GM23338 (cell line): ENCODE measurements at regions not wholly inside any gene's neighbourhood (a gene's known extent, or its start where the extent isn't known, plus 50 kb on each side); places are given as distances from the start of the nearest gene placed in this dataset.

Source experiments
- CREB1 ChIP-seq: fragments of 250-450 bp; sonication (Bioruptor Pico); IDR thresholded peaks from 2 replicates; pipeline ENCODE4 v1.5.0; 2020; ENCODE audit warnings: low read depth, mild to moderate bottlenecking, moderate library complexity
- CTCF ChIP-seq, 2 experiments: fragments of 200-600 bp in 1 of 2; sonication (generic) in 1 of 2; conservative IDR thresholded peaks; 2 replicates each; pipeline versions ENCODE4 v1.5.1 to v1.6.1; 2016 to 2017; ENCODE audit warnings: antibody characterized with exemption in 2 of 2, low read depth in 2 of 2, mild to moderate bottlenecking in 2 of 2, moderate library complexity in 1 of 2
- EZH2 ChIP-seq: fragments of 200-600 bp; sonication (generic); IDR thresholded peaks from one replicate; pipeline ENCODE4 v1.8.0; 2017; ENCODE audit warnings: antibody characterized with exemption, mild to moderate bottlenecking, low read depth; ENCODE audit not compliant: unreplicated experiment
- EZH2phosphoT487 ChIP-seq: fragments of 200-600 bp; sonication (generic); IDR thresholded peaks from one replicate; pipeline ENCODE4 v1.8.1; 2018; ENCODE audit warnings: antibody characterized with exemption; ENCODE audit not compliant: unreplicated experiment
- NANOG ChIP-seq: IDR thresholded peaks from 2 replicates; pipeline ENCODE4 v1.6.1; 2016; ENCODE audit warnings: antibody characterized with exemption, borderline replicate concordance
- POLR2AphosphoS5 ChIP-seq: IDR thresholded peaks from 2 replicates; pipeline ENCODE4 v1.6.1; 2016; ENCODE audit warnings: antibody characterized with exemption, low read depth
- REST ChIP-seq: IDR thresholded peaks from one replicate; pipeline ENCODE4 v1.6.1; 2018; ENCODE audit warnings: antibody characterized with exemption; ENCODE audit not compliant: unreplicated experiment
- ZNF331 ChIP-seq: fragments of 250-450 bp; sonication (Bioruptor Pico); IDR thresholded peaks from 2 replicates; pipeline ENCODE4 v1.5.0; 2020; ENCODE audit warnings: low read depth, mild to moderate bottlenecking, moderate library complexity
- TF ChIP-seq, protein P1 (sequence below): IDR thresholded peaks from 2 replicates; pipeline ENCODE4 v1.6.1; 2016; ENCODE audit warnings: antibody characterized with exemption

GRCh38 chr14:38851111-38851510 is 251.9 kb downstream of the SEC23A start:
- TF ChIP-seq CTCF (conservative IDR thresholded peaks at IDR 0.05; ENCODE audit: low read depth in 2 of 2) = no peak
- TF ChIP-seq EZH2phosphoT487 = no peak
- no peak for TF ChIP-seq NANOG
- no peak for TF ChIP-seq EZH2
- no peak for TF ChIP-seq REST
- TF ChIP-seq, protein P1, sequence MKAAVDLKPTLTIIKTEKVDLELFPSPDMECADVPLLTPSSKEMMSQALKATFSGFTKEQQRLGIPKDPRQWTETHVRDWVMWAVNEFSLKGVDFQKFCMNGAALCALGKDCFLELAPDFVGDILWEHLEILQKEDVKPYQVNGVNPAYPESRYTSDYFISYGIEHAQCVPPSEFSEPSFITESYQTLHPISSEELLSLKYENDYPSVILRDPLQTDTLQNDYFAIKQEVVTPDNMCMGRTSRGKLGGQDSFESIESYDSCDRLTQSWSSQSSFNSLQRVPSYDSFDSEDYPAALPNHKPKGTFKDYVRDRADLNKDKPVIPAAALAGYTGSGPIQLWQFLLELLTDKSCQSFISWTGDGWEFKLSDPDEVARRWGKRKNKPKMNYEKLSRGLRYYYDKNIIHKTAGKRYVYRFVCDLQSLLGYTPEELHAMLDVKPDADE = no peak
- TF ChIP-seq POLR2AphosphoS5 = no peak
- no peak for TF ChIP-seq CREB1
- TF ChIP-seq ZNF331 (CRISPR knock-in tag) = no peak
